Parathyroid adenoma (tissue), 2 donors: ENCODE measurements at regions not wholly inside any gene's neighbourhood (a gene's known extent, or its start where the extent isn't known, plus 50 kb on each side); places are given as distances from the start of the nearest gene placed in this dataset.

Source experiments
- H2AFZ ChIP-seq: fragments of 300-600 bp; sonication (generic); one replicate; pipeline ENCODE4 v1.7.0; 2017; ENCODE audit warnings: antibody characterized with exemption, mild to moderate bottlenecking
- H3K27ac ChIP-seq: fragments of 300-600 bp; sonication (generic); one replicate; pipeline ENCODE4 v1.7.0; 2017
- H3K27me3 ChIP-seq: fragments of 300-600 bp; sonication (generic); one replicate; pipeline ENCODE4 v1.7.0; 2017; ENCODE audit warnings: low read length; ENCODE audit not compliant: control insufficient read depth, insufficient read depth
- H3K36me3 ChIP-seq: fragments of 300-600 bp; sonication (generic); one replicate; pipeline ENCODE4 v1.7.0; 2017; ENCODE audit warnings: low read length; ENCODE audit not compliant: control insufficient read depth, insufficient read depth
- H3K4me1 ChIP-seq: fragments of 300-600 bp; sonication (generic); one replicate; pipeline ENCODE4 v1.7.0; 2017; ENCODE audit warnings: control low read depth
- H3K4me2 ChIP-seq: fragments of 300-600 bp; sonication (generic); one replicate; pipeline ENCODE4 v1.7.0; 2017; ENCODE audit warnings: low read length
- H3K4me3 ChIP-seq: fragments of 300-600 bp; sonication (generic); one replicate; pipeline ENCODE4 v1.7.0; 2017; ENCODE audit warnings: low read depth, low read length
- H3K79me2 ChIP-seq: fragments of 300-600 bp; sonication (generic); one replicate; pipeline ENCODE4 v1.7.0; 2017; ENCODE audit warnings: control low read depth
- H3K9ac ChIP-seq: fragments of 300-600 bp; sonication (generic); one replicate; pipeline ENCODE4 v1.7.0; 2017; ENCODE audit warnings: mild to moderate bottlenecking
- H3K9me3 ChIP-seq: fragments of 300-600 bp; sonication (generic); one replicate; pipeline ENCODE4 v1.7.0; 2017; ENCODE audit warnings: low read length; ENCODE audit not compliant: control insufficient read depth
- TF ChIP-seq, protein P1 (sequence below): fragments of 300-600 bp; sonication (generic); IDR thresholded peaks from one replicate; pipeline ENCODE4 v1.7.0; 2017; ENCODE audit warnings: antibody characterized with exemption, mild to moderate bottlenecking
- donor health status: primary hyperparathyroidism.

DNA sequence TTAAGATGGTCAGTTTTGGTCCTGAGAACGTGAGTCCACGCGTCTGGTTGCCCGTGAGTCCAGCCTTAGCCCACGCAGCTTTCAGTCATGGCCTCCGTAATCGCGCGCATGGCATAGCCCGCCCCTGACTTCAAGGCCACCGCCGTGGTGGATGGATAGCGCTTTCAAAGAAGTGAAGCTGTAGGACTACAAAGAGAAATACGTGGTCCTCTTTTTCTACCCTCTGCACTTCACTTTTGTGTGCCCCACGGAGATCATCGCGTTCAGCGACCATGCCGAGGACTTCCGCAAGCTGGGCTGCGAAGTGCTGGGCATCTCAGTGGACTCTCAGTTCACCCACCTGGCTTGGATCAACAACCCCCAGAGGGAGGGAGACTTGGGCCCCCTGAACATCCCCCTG is 142.0 kb upstream of the MCHR2 start:
- no peak overlapping the region for H3K4me2 ChIP-seq

DNA sequence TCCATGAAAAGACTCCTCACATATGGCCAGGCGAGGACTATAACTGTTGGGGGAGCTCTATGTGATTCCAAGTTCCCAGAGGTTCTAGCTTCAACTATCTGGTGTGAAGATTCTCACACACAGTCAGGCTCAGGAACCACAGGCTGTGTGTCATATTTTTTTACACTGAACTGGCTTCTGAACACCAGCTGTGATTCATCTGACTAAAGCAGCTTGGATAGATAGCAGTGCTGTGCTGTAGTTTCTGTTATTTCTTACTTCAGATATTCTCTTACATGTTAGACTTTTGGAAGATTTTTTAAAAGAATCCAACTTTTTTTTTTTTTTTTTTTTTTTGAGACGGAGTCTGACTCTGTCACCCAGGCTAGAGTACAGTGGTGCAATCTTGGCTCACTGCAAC is 140.7 kb upstream of the MCHR2 start:
- H3K79me2 ChIP-seq = no peaks in the 10 kb centered on the region
- H3K4me2 ChIP-seq = no peak overlapping the region
- no peak overlapping the region for H3K9ac ChIP-seq
- H3K27ac ChIP-seq = no peak overlapping the region
- no peaks in the 10 kb centered on the region for H3K4me1 ChIP-seq
- no peaks in the 10 kb centered on the region for H3K9me3 ChIP-seq
- TF ChIP-seq, protein P1, sequence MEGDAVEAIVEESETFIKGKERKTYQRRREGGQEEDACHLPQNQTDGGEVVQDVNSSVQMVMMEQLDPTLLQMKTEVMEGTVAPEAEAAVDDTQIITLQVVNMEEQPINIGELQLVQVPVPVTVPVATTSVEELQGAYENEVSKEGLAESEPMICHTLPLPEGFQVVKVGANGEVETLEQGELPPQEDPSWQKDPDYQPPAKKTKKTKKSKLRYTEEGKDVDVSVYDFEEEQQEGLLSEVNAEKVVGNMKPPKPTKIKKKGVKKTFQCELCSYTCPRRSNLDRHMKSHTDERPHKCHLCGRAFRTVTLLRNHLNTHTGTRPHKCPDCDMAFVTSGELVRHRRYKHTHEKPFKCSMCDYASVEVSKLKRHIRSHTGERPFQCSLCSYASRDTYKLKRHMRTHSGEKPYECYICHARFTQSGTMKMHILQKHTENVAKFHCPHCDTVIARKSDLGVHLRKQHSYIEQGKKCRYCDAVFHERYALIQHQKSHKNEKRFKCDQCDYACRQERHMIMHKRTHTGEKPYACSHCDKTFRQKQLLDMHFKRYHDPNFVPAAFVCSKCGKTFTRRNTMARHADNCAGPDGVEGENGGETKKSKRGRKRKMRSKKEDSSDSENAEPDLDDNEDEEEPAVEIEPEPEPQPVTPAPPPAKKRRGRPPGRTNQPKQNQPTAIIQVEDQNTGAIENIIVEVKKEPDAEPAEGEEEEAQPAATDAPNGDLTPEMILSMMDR = no peak
- no peak overlapping the region for H3K4me3 ChIP-seq
- no peaks in the 10 kb centered on the region for H3K36me3 ChIP-seq
- H2AFZ ChIP-seq = no peak overlapping the region
- no peaks in the 10 kb centered on the region for H3K27me3 ChIP-seq

More for the DNA sequence above, 142.0 kb upstream of the MCHR2 start:
- H3K36me3 ChIP-seq = no peaks in the 10 kb centered on the region
- no peaks in the 10 kb centered on the region for H3K9me3 ChIP-seq
- no peak overlapping the region for H3K9ac ChIP-seq
- no peak overlapping the region for H3K4me3 ChIP-seq
- H3K27me3 ChIP-seq = no peaks in the 10 kb centered on the region
- no peak overlapping the region for H2AFZ ChIP-seq
- H3K27ac ChIP-seq = no peak overlapping the region
- H3K4me1 ChIP-seq = no peaks in the 10 kb centered on the region
- no peaks in the 10 kb centered on the region for H3K79me2 ChIP-seq
- TF ChIP-seq, protein P1 = no peak

DNA sequence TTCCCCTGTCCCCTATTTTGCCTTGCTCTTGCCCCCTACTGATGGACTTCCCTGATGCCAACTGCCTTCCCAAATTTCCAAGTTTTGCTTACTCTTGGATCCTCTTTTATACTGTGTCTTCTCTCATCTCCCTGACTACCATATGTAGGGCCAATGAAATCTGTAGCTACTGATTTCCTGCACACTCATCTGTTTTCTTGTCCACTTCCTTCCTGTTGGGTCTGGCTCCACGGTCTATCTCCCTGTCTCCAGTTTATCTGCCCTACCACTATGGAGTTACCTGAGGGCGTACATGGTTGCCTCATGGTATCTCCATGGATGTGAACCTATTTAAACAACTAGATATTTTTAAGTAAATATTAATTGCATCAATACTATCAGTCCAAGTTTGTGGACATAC is 140.3 kb upstream of the MCHR2 start:
- Histone ChIP-seq H3K27ac (no peak overlapping the region), H2AFZ (no peak overlapping the region), H3K27me3 (no peaks in the 10 kb centered on the region), H3K9ac (no peak overlapping the region), H3K4me2 (no peak overlapping the region), H3K79me2 (no peaks in the 10 kb centered on the region), H3K4me1 (no peaks in the 10 kb centered on the region), H3K36me3 (no peaks in the 10 kb centered on the region), H3K4me3 (no peak overlapping the region), H3K9me3 (no peaks in the 10 kb centered on the region)
- TF ChIP-seq, protein P1 = no peak

DNA sequence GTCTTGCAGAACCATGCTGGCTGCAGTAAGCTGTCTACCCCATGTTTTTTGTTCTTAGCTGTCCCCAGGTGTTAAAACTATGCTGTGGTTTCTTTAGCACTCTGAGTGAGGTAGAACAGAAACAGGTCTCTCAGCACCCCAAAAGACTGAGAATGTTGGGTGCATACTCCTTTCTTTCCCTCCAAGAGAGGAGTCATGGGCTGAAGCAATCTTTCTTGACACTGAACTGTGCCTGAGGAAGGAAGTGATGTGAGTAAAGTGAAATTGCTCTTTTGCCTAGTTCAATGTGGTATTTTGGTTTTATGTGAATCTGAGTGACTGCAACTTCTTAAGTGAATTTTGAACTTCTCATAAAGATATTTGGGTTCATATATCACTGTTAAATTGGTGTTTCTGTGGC is 138.0 kb upstream of the MCHR2 start:
- Histone ChIP-seq H3K27me3 (no peaks in the 10 kb centered on the region), H3K9ac (no peak overlapping the region), H3K4me3 (no peak overlapping the region), H3K36me3 (no peaks in the 10 kb centered on the region), H3K9me3 (no peaks in the 10 kb centered on the region), H3K27ac (no peak overlapping the region), H2AFZ (no peak overlapping the region), H3K79me2 (no peaks in the 10 kb centered on the region), H3K4me2 (no peak overlapping the region), H3K4me1 (no peaks in the 10 kb centered on the region)
- TF ChIP-seq, protein P1 = no peak

DNA sequence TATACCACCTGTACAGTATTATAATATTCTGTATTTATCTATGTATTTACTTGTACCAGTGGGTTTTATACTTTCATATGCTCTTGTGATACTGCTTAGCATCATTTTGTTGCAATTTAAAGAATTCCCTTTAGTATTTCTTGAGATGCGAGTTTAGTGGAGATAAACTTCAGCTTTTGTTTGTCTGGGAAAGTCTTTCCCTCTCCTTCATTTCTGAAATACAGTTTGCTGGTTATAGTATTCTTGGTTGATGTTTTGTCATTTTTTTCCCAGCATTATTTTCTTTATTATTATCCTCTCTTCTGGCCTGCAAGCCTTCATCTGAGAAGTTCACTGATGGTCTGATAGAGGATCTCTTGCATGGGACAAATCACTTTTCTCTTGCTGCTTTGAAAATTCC is 136.6 kb upstream of the MCHR2 start:
- no peaks in the 10 kb centered on the region for H3K4me1 ChIP-seq

More for the DNA sequence above, 136.6 kb upstream of the MCHR2 start:
- Histone ChIP-seq H3K9me3 (no peaks in the 10 kb centered on the region), H3K79me2 (no peaks in the 10 kb centered on the region), H3K4me3 (no peak overlapping the region), H3K36me3 (no peaks in the 10 kb centered on the region), H3K4me2 (no peak overlapping the region), H3K9ac (no peak overlapping the region), H2AFZ (no peak overlapping the region), H3K27ac (no peak overlapping the region), H3K27me3 (no peaks in the 10 kb centered on the region)
- TF ChIP-seq, protein P1 = no peak
